OCI-LY3 (cell line): ENCODE measurements at regions not wholly inside any gene's neighbourhood (a gene's known extent, or its start where the extent isn't known, plus 50 kb on each side); places are given as distances from the start of the nearest gene placed in this dataset.

Source experiments
- CTCF ChIP-seq: fragments of 200-600, 300-600 bp; sonication (generic); IDR thresholded peaks from 2 replicates; pipeline ENCODE4 v1.5.1; 2014; ENCODE audit warnings: antibody characterized with exemption, low read length, low read depth
- EZH2phosphoT487 ChIP-seq: fragments of 200-600 bp; shearing (Covaris generic); IDR thresholded peaks from 2 replicates; pipeline ENCODE4 v1.6.1; 2018; ENCODE audit warnings: antibody characterized with exemption, mixed run types, low read depth

DNA sequence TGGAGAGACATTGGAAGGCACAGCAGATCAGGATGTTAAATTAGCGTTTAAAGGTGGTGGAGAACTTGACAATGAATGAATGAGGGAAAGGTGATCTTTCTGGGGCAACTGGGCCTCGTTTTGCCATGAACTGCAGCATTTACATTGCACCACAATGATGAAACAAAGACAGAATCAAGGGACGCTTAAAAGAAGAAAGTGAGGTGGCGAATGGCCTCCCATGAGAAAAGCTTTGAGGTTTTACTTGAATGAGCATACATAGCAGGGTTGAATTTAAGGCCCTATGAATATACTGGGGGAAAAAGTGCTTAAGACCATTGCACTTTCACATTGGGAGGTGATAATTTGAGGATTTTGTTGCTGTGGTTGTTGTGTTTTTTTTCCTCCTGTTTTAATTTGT lies 476.4 kb downstream of the ISL1 start:
- TF ChIP-seq CTCF (no peak), EZH2phosphoT487 (no peak)
